Fibroblast of lung (primary cell): ENCODE measurements at regions not wholly inside any gene's neighbourhood (a gene's known extent, or its start where the extent isn't known, plus 50 kb on each side); places are given as distances from the start of the nearest gene placed in this dataset.

Experiments
- CTCF ChIP-seq, 2 donors: IDR thresholded peaks in 1 of 2; conservative IDR thresholded peaks in 1 of 2; 1 replicate in 1 of 2; 2 replicates in 1 of 2; pipeline ENCODE4 v1.5.1; 2011 to 2012; ENCODE audit warnings: low read length in 2 of 2, control low read depth in 1 of 2, inconsistent platforms in 1 of 2, low read depth in 1 of 2, mild to moderate bottlenecking in 1 of 2
- EZH2 ChIP-seq: IDR thresholded peaks from 2 replicates; pipeline ENCODE4 v1.5.1; 2012; ENCODE audit warnings: low read length, control low read depth, mild to moderate bottlenecking; ENCODE audit errors: missing control alignments

GRCh38 chr5:111653408-111653807 is 103.6 kb downstream of the NREP start:
- no peak for TF ChIP-seq CTCF (conservative IDR thresholded peaks at IDR 0.05 in 1 of 2, IDR thresholded peaks at IDR 0.05 in 1 of 2; ENCODE audit: low read depth in 1 of 2, low read length in 2 of 2)
- no peak for TF ChIP-seq EZH2
